HCT116 (cell line): ENCODE measurements at regions not wholly inside any gene's neighbourhood (a gene's known extent, or its start where the extent isn't known, plus 50 kb on each side); places are given as distances from the start of the nearest gene placed in this dataset.
A peak's percentile ranks its signal among the peaks of the same experiment; 100 is the strongest.

Source experiments
- ATAC-seq: fragments of 200-7000 bp; cut with Tn5 transposase; 2 replicates; pipeline ENCODE4 v1.9.1; 2020; ENCODE audit warnings: mild to moderate bottlenecking, moderate library complexity
- BruUV-seq: library from RNA; stranded (reverse); fragments of 400-500 nt; replicated peaks from 2 replicates; lab custom pipeline; 2021; lab: Mats Ljungman, UMichigan
- CTCF ChIA-PET: fragments of 300-600 bp; sonication (Branson Sonifier 250); formaldehyde crosslinking; loops from one replicate; lab custom pipeline; 2021; ENCODE audit warnings: antibody characterized with exemption; lab: Charles Lee
- POLR2A ChIA-PET: fragments of 300-600, 350-600 bp; sonication (Branson Sonifier 250); formaldehyde crosslinking; loops from one replicate; lab custom pipeline; 2021; ENCODE audit warnings: antibody characterized with exemption; lab: Charles Lee
- RAD21 ChIA-PET, 2 experiments: fragments of 300-600 bp; sonication (Branson Sonifier 250); formaldehyde crosslinking; loops; one replicate each; lab custom pipeline; 2023; ENCODE audit warnings: low total read pairs in 2 of 2; ENCODE audit not compliant: uncharacterized antibody in 2 of 2, unreplicated experiment in 2 of 2, low non-redundant PET in 1 of 2; lab: Charles Lee
- DNase-seq: peaks from one replicate; pipeline ENCODE4 v3.0.0-alpha.2; 2010; ENCODE audit warnings: low read depth, low spot score
- H2AFZ ChIP-seq: fragments of 200-600 bp; shearing (Covaris generic), sonication (generic); 2 replicates; pipeline ENCODE4 v1.6.1; 2017; ENCODE audit warnings: low read depth, mixed run types, mixed read lengths, antibody characterized with exemption, low read length; ENCODE audit not compliant: poor library complexity, severe bottlenecking
- H3K27ac ChIP-seq: 2 replicates; pipeline ENCODE4 v1.5.1; 2012; ENCODE audit warnings: low read depth, low read length
- H3K27me3 ChIP-seq: fragments of 200-600 bp; sonication (generic); 2 replicates; pipeline ENCODE4 v1.6.1; 2016; ENCODE audit warnings: mixed run types, low read length, mixed read lengths; ENCODE audit not compliant: insufficient read depth
- H3K36me3 ChIP-seq, 2 experiments: fragments of 200-500 bp in 1 of 2; fragments of 200-600 bp in 1 of 2; sonication (Bioruptor generic) in 1 of 2; sonication (generic) in 1 of 2; 2 replicates each; pipeline versions ENCODE4 v1.5.1 to v1.6.1; 2014 to 2016; ENCODE audit warnings: low read length in 2 of 2, inconsistent platforms in 1 of 2, mixed read lengths in 1 of 2, mixed run types in 1 of 2; ENCODE audit not compliant: insufficient read depth in 2 of 2, control insufficient read depth in 1 of 2
- H3K4me1 ChIP-seq, 2 experiments: fragments of 200-600 bp in 1 of 2; sonication (generic) in 1 of 2; 2 replicates each; pipeline versions ENCODE4 v1.5.1 to v1.6.1; 2012 to 2017; ENCODE audit warnings: low read length in 2 of 2, inconsistent platforms in 1 of 2, mild to moderate bottlenecking in 1 of 2, mixed read lengths in 1 of 2, mixed run types in 1 of 2, moderate library complexity in 1 of 2; ENCODE audit not compliant: insufficient read depth in 2 of 2, control insufficient read depth in 1 of 2
- H3K4me2 ChIP-seq: fragments of 200-600 bp; sonication (generic); 2 replicates; pipeline ENCODE4 v1.6.1; 2017; ENCODE audit warnings: mixed run types, low read length, mixed read lengths
- H3K4me3 ChIP-seq, 2 experiments: fragments of 200-600 bp in 1 of 2; sonication (generic) in 1 of 2; replicated peaks in 1 of 2; 2 replicates each; pipeline ENCODE4 v1.5.1; 2011 to 2016; ENCODE audit warnings: low read length in 2 of 2, control low read depth in 1 of 2, low read depth in 1 of 2, mild to moderate bottlenecking in 1 of 2, mixed read lengths in 1 of 2, mixed run types in 1 of 2
- H3K79me2 ChIP-seq: fragments of 200-600 bp; sonication (generic); 2 replicates; pipeline ENCODE4 v1.6.1; 2017; ENCODE audit warnings: mild to moderate bottlenecking, mixed run types, low read length, moderate library complexity, mixed read lengths; ENCODE audit not compliant: insufficient read depth
- H3K9ac ChIP-seq: fragments of 200-600 bp; sonication (generic); 2 replicates; pipeline ENCODE4 v1.6.1; 2016; ENCODE audit warnings: low read length, mixed read lengths
- H3K9me2 ChIP-seq: fragments of 200-600 bp; sonication (generic), shearing (Covaris generic); 2 replicates; pipeline ENCODE4 v1.6.1; 2017; ENCODE audit warnings: mixed run types, mild to moderate bottlenecking, moderate library complexity; ENCODE audit not compliant: insufficient read depth
- H3K9me3 ChIP-seq, 2 experiments: fragments of 200-500 bp in 1 of 2; fragments of 200-600 bp in 1 of 2; sonication (Bioruptor generic) in 1 of 2; sonication (generic) in 1 of 2; 2 replicates each; pipeline ENCODE4 v1.6.1; 2014 to 2017; ENCODE audit warnings: low read length in 2 of 2, mixed read lengths in 2 of 2, inconsistent platforms in 1 of 2, low read depth in 1 of 2, mild to moderate bottlenecking in 1 of 2, mixed run types in 1 of 2, moderate library complexity in 1 of 2; ENCODE audit not compliant: control insufficient read depth in 1 of 2, insufficient read depth in 1 of 2
- H4K20me1 ChIP-seq: fragments of 200-600 bp; sonication (generic), shearing (Covaris generic); 2 replicates; pipeline ENCODE4 v1.6.1; 2017; ENCODE audit warnings: mixed run types, mild to moderate bottlenecking, moderate library complexity; ENCODE audit not compliant: insufficient read depth
- ATF3 ChIP-seq: IDR thresholded peaks from 2 replicates; pipeline ENCODE4 v1.6.1; 2012
- CBX3 ChIP-seq: IDR thresholded peaks from 2 replicates; pipeline ENCODE4 v1.6.1; 2012; ENCODE audit warnings: low read depth
- CEBPB ChIP-seq: IDR thresholded peaks from 2 replicates; pipeline ENCODE4 v1.6.1; 2012; ENCODE audit warnings: low read depth
- EGR1 ChIP-seq: IDR thresholded peaks from 2 replicates; pipeline ENCODE4 v1.6.1; 2012; ENCODE audit warnings: low read depth
- EZH2phosphoT487 ChIP-seq: fragments of 200-600 bp; IDR thresholded peaks from 2 replicates; pipeline ENCODE4 v1.6.1; 2018; ENCODE audit warnings: antibody characterized with exemption, borderline replicate concordance
- JUND ChIP-seq: IDR thresholded peaks from 2 replicates; pipeline ENCODE4 v1.6.1; 2012
- MAX ChIP-seq: IDR thresholded peaks from 2 replicates; pipeline ENCODE4 v1.6.1; 2012
- POLR2A ChIP-seq: IDR thresholded peaks from 2 replicates; pipeline ENCODE4 v1.7.0; 2011; ENCODE audit warnings: borderline replicate concordance; ENCODE audit not compliant: insufficient read depth, insufficient read length; ENCODE audit errors: extremely low read depth
- RAD21 ChIP-seq: IDR thresholded peaks from 2 replicates; pipeline ENCODE4 v1.6.1; 2012; ENCODE audit warnings: low read depth, mild to moderate bottlenecking
- SIN3A ChIP-seq: IDR thresholded peaks from 2 replicates; pipeline ENCODE4 v1.6.1; 2012; ENCODE audit warnings: low read depth
- SRF ChIP-seq: IDR thresholded peaks from 2 replicates; pipeline ENCODE4 v1.6.1; 2012; ENCODE audit warnings: low read depth
- YY1 ChIP-seq: IDR thresholded peaks from 2 replicates; pipeline ENCODE4 v1.6.1; 2011; ENCODE audit warnings: low read length, low read depth, moderate library complexity, mild to moderate bottlenecking; ENCODE audit not compliant: insufficient replicate concordance; ENCODE audit errors: extremely low read depth
- intact Hi-C: fragments of 100-400 bp; cut with micrococcal nuclease; formaldehyde crosslinking; loops from 2 replicates; pipeline ENCODE4 v1.10.0; 2022
- TF ChIP-seq, protein P1 (sequence below), 3 experiments: fragments of 200-600 bp in 1 of 3; sonication (generic) in 1 of 3; IDR thresholded peaks in 2 of 3; conservative IDR thresholded peaks in 1 of 3; 2 replicates each; pipeline ENCODE4 v1.5.1; 2012 to 2017; ENCODE audit warnings: low read depth in 2 of 3, low read length in 2 of 3, antibody characterized with exemption in 1 of 3, borderline replicate concordance in 1 of 3, control low read depth in 1 of 3, mild to moderate bottlenecking in 1 of 3, mixed read lengths in 1 of 3, mixed run types in 1 of 3, moderate library complexity in 1 of 3; ENCODE audit not compliant: insufficient read depth in 1 of 3

GRCh38 chr12:125533434-125534029 is 468.3 kb downstream of the AACS start:
- RAD21 ChIA-PET = no interaction called here
- POLR2A ChIA-PET = no interaction called here
- no peak overlapping the region for H2AFZ ChIP-seq
- no peak overlapping the region for H3K4me2 ChIP-seq
- no TSS peak for BruUV-seq
- peak; percentile 97 for ATAC-seq
- H3K4me1 ChIP-seq = no peaks in the 10 kb centered on the region
- no peaks in the 10 kb centered on the region for H3K27me3 ChIP-seq
- no peaks in the 10 kb centered on the region for H3K36me3 ChIP-seq
- CTCF ChIA-PET = no interaction called here
- H3K9ac ChIP-seq = no peak overlapping the region
- no peaks in the 10 kb centered on the region for H3K9me3 ChIP-seq
- H3K4me3 ChIP-seq = no peak overlapping the region
- H3K9me2 ChIP-seq = no peaks in the 10 kb centered on the region
- TF ChIP-seq SIN3A (no peak), YY1 (no peak), JUND (no peak), RAD21 (peak; percentile 70), CEBPB (no peak), MAX (no peak), EZH2phosphoT487 (no peak), POLR2A (no peak), EGR1 (no peak), ATF3 (no peak), CBX3 (no peak), SRF (no peak)
- TF ChIP-seq, protein P1, sequence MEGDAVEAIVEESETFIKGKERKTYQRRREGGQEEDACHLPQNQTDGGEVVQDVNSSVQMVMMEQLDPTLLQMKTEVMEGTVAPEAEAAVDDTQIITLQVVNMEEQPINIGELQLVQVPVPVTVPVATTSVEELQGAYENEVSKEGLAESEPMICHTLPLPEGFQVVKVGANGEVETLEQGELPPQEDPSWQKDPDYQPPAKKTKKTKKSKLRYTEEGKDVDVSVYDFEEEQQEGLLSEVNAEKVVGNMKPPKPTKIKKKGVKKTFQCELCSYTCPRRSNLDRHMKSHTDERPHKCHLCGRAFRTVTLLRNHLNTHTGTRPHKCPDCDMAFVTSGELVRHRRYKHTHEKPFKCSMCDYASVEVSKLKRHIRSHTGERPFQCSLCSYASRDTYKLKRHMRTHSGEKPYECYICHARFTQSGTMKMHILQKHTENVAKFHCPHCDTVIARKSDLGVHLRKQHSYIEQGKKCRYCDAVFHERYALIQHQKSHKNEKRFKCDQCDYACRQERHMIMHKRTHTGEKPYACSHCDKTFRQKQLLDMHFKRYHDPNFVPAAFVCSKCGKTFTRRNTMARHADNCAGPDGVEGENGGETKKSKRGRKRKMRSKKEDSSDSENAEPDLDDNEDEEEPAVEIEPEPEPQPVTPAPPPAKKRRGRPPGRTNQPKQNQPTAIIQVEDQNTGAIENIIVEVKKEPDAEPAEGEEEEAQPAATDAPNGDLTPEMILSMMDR (IDR thresholded peaks at IDR 0.05 in 2 of 3, conservative IDR thresholded peaks at IDR 0.05 in 1 of 3; ENCODE audit: borderline replicate concordance in 1 of 3, insufficient read depth in 1 of 3, low read depth in 2 of 3, low read length in 2 of 3) = peak; percentile 36 to 86 (median 81); a peak in 5 of 6 replicates
- TF ChIP-seq, all 23 proteins: peak for 2
- intact Hi-C loops = loop anchor here (1.0 kb wide), 4 partner anchors 296 to 1848 kb away; no protein-coding TSS in a partner anchor
- H4K20me1 ChIP-seq = no peaks in the 10 kb centered on the region
- H3K79me2 ChIP-seq = no peaks in the 10 kb centered on the region
- H3K27ac ChIP-seq = no peak overlapping the region
- no peak for DNase-seq
